ENCODE measurements at regions not wholly inside any gene's neighbourhood (a gene's known extent, or its start where the extent isn't known, plus 50 kb on each side); places are given as distances from the start of the nearest gene placed in this dataset.

DNA sequence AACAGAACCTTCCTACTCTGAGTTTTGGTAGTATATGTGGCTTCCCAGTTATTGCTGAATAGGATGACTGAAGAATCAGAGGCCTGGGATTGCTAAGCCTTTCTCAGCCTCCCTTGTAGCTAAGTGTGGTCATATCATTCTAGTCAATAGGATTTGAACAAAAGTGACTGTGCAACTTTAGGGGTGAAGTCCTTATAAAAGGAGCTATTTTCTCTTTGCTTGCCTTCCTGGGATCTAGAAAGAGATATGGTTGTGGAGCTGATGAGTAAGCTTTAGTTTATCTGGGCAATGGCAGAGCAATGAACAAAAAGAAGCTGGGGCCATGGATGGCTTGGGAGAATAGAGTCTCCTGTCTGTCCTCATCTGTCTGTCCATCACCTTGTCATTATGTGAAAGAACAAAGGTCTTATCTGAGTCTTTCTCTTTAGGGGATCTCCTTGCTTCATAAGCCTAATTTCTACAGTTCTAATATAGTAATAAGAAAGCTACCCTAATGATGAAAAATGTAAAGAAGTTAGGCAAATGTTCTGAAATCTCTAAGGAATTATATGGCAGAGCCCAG is 91.5 kb downstream of the TENT5C start:
- no peaks in the 10 kb centered on the region for H3K36me3 Mint-ChIP-seq (ENCODE audit: insufficient read depth, unreplicated experiment)
- BruUV-seq (replicated peaks), result no TSS peak
- no peak for DNase-seq (ENCODE audit: unreplicated experiment)
- TF ChIP-seq, protein P1, sequence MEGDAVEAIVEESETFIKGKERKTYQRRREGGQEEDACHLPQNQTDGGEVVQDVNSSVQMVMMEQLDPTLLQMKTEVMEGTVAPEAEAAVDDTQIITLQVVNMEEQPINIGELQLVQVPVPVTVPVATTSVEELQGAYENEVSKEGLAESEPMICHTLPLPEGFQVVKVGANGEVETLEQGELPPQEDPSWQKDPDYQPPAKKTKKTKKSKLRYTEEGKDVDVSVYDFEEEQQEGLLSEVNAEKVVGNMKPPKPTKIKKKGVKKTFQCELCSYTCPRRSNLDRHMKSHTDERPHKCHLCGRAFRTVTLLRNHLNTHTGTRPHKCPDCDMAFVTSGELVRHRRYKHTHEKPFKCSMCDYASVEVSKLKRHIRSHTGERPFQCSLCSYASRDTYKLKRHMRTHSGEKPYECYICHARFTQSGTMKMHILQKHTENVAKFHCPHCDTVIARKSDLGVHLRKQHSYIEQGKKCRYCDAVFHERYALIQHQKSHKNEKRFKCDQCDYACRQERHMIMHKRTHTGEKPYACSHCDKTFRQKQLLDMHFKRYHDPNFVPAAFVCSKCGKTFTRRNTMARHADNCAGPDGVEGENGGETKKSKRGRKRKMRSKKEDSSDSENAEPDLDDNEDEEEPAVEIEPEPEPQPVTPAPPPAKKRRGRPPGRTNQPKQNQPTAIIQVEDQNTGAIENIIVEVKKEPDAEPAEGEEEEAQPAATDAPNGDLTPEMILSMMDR (IDR thresholded peaks at IDR 0.05; ENCODE audit: unreplicated experiment), result no peak
- peaks cover 11% of the 10 kb centered on the region for H3K4me1 Mint-ChIP-seq (ENCODE audit: insufficient read depth, unreplicated experiment)
- no peak overlapping the region for H3K4me3 Mint-ChIP-seq (ENCODE audit: unreplicated experiment)
- intact Hi-C loops (cut with micrococcal nuclease), result no loop called here
- ChIA-PET CTCF (interaction anchor here (0.7 to 2.3 kb wide), 5 partner anchors 14 to 199 kb away, joined by 3 to 9 read pairs (median 5); no protein-coding TSS in a partner anchor), POLR2A (interaction anchor here (0.8 to 1.2 kb wide), 3 partner anchors 14 to 231 kb away, joined by 3 to 5 read pairs (median 4); no protein-coding TSS in a partner anchor)
- H3K9me3 Mint-ChIP-seq (ENCODE audit: unreplicated experiment), result no peaks in the 10 kb centered on the region
- H3K27me3 Mint-ChIP-seq (ENCODE audit: insufficient read depth, unreplicated experiment), result peaks cover 10% of the 10 kb centered on the region
- no peak overlapping the region for H3K27ac Mint-ChIP-seq (ENCODE audit: low read depth, unreplicated experiment)

DNA sequence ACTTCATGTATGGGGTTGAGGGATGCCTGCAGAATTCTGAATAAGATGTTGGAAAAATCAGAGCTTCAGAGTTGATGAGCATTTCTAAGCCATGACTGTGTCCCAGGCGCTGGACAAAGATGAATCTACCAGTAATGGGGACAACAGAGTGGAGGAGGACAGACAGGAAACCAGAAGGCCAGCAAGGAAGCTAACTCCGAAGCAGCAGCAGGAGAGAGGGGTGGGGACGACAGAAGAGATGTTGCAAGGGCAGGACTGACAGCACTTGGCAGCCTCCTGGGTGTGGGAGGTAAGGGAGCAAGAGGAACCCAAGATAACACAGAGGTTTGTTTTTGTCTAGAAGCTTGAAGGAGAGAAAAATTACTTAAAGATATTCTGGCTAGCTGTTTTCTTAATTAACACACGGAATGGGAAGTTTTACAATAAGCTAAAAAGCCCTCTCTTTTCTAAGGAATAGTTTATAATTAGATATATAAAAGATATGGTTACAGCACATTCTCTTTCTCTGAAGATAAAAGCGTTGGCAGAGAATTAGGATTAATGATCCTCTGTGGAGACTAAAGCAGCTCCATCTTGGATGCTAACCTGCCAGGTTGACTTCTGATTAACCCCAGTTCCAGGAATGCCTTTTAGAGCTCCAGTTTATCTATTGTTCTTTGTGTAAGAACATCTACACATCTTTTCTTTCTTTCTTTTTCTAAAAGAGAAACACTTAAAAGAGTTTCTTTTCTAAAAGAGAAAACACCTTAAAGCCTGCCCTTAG is 92.7 kb downstream of the TENT5C start:
- intact Hi-C loops (cut with micrococcal nuclease), result no loop called here
- TF ChIP-seq, protein P1 (IDR thresholded peaks at IDR 0.05; ENCODE audit: unreplicated experiment), result no peak
- Mint-ChIP-seq H3K9me3 (ENCODE audit: unreplicated experiment) (no peaks in the 10 kb centered on the region), H3K4me1 (ENCODE audit: insufficient read depth, unreplicated experiment) (peaks cover 8% of the 10 kb centered on the region), H3K4me3 (ENCODE audit: unreplicated experiment) (no peak overlapping the region), H3K27ac (ENCODE audit: low read depth, unreplicated experiment) (no peak overlapping the region), H3K27me3 (ENCODE audit: insufficient read depth, unreplicated experiment) (peaks cover 5% of the 10 kb centered on the region), H3K36me3 (ENCODE audit: insufficient read depth, unreplicated experiment) (no peaks in the 10 kb centered on the region)
- CTCF ChIA-PET, result interaction anchor here (1.5 to 2.3 kb wide), 2 partner anchors 13 to 198 kb away, joined by 4 to 5 read pairs; no protein-coding TSS in a partner anchor
- peak; percentile 24 for DNase-seq (ENCODE audit: unreplicated experiment)
- POLR2A ChIA-PET, result interaction anchor here (0.7 to 1.7 kb wide), 2 partner anchors 14 to 53 kb away, joined by 3 read pairs; no protein-coding TSS in a partner anchor
- no TSS peak for BruUV-seq (replicated peaks)

DNA sequence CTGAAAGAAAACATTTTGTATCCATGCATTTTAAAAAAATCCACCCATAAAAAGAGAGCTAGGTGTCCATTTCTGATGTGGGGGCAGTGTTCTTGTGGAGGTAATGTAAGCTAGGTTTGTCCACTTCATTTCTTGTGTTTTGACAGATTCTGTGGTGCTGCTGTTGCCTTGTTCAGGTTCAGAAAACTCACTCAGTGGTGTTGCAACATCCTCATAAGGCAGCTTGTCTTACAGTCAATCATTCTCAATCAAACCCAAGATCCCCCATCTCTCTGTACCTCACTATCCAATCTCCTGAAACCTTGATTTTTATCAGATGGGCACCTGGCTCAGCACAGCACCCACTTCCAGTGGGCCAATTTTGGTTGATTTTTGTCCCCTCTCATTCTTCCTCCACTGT is 94.1 kb downstream of the TENT5C start:
- Mint-ChIP-seq H3K27ac (ENCODE audit: low read depth, unreplicated experiment) (no peak overlapping the region), H3K4me1 (ENCODE audit: insufficient read depth, unreplicated experiment) (peaks cover 4% of the 10 kb centered on the region), H3K36me3 (ENCODE audit: insufficient read depth, unreplicated experiment) (no peaks in the 10 kb centered on the region), H3K27me3 (ENCODE audit: insufficient read depth, unreplicated experiment) (no peaks in the 10 kb centered on the region), H3K9me3 (ENCODE audit: unreplicated experiment) (no peaks in the 10 kb centered on the region), H3K4me3 (ENCODE audit: unreplicated experiment) (no peak overlapping the region)
- DNase-seq (ENCODE audit: unreplicated experiment), result no peak
- TF ChIP-seq, protein P1 (IDR thresholded peaks at IDR 0.05; ENCODE audit: unreplicated experiment), result no peak
- intact Hi-C loops (cut with micrococcal nuclease), result no loop called here
- POLR2A ChIA-PET, result interaction anchor here (0.7 to 1.7 kb wide), 2 partner anchors 10 to 12 kb away, joined by 3 read pairs; no protein-coding TSS in a partner anchor
- CTCF ChIA-PET, result interaction anchor here (0.6 kb wide), 1 partner anchor 59 kb away, joined by 3 read pairs; no protein-coding TSS in a partner anchor
- BruUV-seq (replicated peaks), result no TSS peak

DNA sequence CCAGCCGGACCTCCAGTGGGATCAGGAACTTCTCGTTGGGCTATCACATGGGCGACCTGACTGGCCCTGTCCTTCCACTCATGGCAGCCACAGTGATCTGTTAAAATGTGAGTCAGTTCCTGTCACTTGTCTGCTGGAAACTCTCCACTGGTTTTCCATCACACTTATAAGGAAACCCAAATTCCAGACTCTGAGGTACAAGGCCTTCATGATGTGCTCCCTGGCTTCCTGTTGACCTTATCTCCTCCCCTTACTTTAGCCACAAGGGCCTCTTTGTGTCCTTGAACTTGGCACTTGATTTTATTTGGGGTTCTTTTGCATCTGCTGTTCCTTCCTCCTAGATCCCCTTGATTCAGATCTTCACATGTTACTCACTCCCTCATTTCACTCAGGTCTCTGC is 96.8 kb downstream of the TENT5C start:
- intact Hi-C loops (cut with micrococcal nuclease), result no loop called here
- Mint-ChIP-seq H3K9me3 (ENCODE audit: unreplicated experiment) (peaks cover 12% of the 10 kb centered on the region), H3K27me3 (ENCODE audit: insufficient read depth, unreplicated experiment) (no peaks in the 10 kb centered on the region), H3K27ac (ENCODE audit: low read depth, unreplicated experiment) (no peak overlapping the region), H3K36me3 (ENCODE audit: insufficient read depth, unreplicated experiment) (no peaks in the 10 kb centered on the region), H3K4me1 (ENCODE audit: insufficient read depth, unreplicated experiment) (peaks cover 4% of the 10 kb centered on the region), H3K4me3 (ENCODE audit: unreplicated experiment) (no peak overlapping the region)
- POLR2A ChIA-PET, result no interaction called here
- DNase-seq (ENCODE audit: unreplicated experiment), result no peak
- no TSS peak for BruUV-seq (replicated peaks)
- CTCF ChIA-PET, result interaction anchor here (0.7 to 1.9 kb wide), 3 partner anchors 52 to 190 kb away, joined by 4 to 5 read pairs (median 5); no protein-coding TSS in a partner anchor
- TF ChIP-seq, protein P1 (IDR thresholded peaks at IDR 0.05; ENCODE audit: unreplicated experiment), result no peak

Measured in MCF 10A (cell line).